HG02852 (cell line): ENCODE measurements at regions not wholly inside any gene's neighbourhood (a gene's known extent, or its start where the extent isn't known, plus 50 kb on each side); places are given as distances from the start of the nearest gene placed in this dataset.

Experiments
- ATAC-seq: cut with Tn5 transposase; IDR thresholded peaks from one replicate; pipeline ENCODE4 v1.9.1; 2021; ENCODE audit warnings: mild to moderate bottlenecking, moderate library complexity; ENCODE audit not compliant: unreplicated experiment

GRCh38 chr18:54531402-54532065 lies 59.5 kb upstream of the DYNAP start:
- no peak for ATAC-seq

- no peak for ATAC-seq
Measured at GRCh38 chr18:54532222-54532621, 58.8 kb upstream of the DYNAP start.

GRCh38 chr18:54532962-54533361 lies 58.1 kb upstream of the DYNAP start:
- no peak for ATAC-seq
